IMR-90 (cell line): ENCODE measurements at regions not wholly inside any gene's neighbourhood (a gene's known extent, or its start where the extent isn't known, plus 50 kb on each side); places are given as distances from the start of the nearest gene placed in this dataset.

Source experiments
- ATAC-seq: fragments of 200-7000 bp; cut with Tn5 transposase; 2 replicates; pipeline ENCODE4 v1.9.1; 2020; ENCODE audit warnings: low read depth, mild to moderate bottlenecking, moderate library complexity
- BruUV-seq: library from RNA; stranded (reverse); fragments of 400-500 nt; replicated peaks from 2 replicates; lab custom pipeline; 2021; lab: Mats Ljungman, UMichigan
- CTCF ChIA-PET: fragments of 300-600 bp; formaldehyde crosslinking; extraction: SDS; loops from one replicate; lab custom pipeline; 2021; ENCODE audit warnings: antibody characterized with exemption; lab: Yijun Ruan, JAX
- POLR2A ChIA-PET: fragments of 300-600 bp; sonication (Branson Sonifier 250); formaldehyde crosslinking; loops from one replicate; lab custom pipeline; 2022; ENCODE audit warnings: antibody characterized with exemption; ENCODE audit not compliant: unreplicated experiment; lab: Charles Lee
- DNase-seq: peaks from one replicate; pipeline ENCODE4 v3.0.0; 2013
- H2AFZ ChIP-seq: replicated peaks from 2 replicates; pipeline ENCODE3; 2013; ENCODE audit warnings: low read length, mild to moderate bottlenecking; ENCODE audit not compliant: poor library complexity
- H2AK5ac ChIP-seq: 2 replicates; pipeline ENCODE4 v1.6.1; 2013; ENCODE audit warnings: low read depth, low read length, inconsistent platforms
- H2AK9ac ChIP-seq: replicated peaks from 2 replicates; pipeline ENCODE3; 2013; ENCODE audit warnings: mild to moderate bottlenecking, low read depth, low read length, moderate library complexity; ENCODE audit not compliant: poor library complexity
- H2BK120ac ChIP-seq: 2 replicates; pipeline ENCODE4 v1.6.1; 2013; ENCODE audit warnings: low read depth, low read length, inconsistent platforms
- H2BK15ac ChIP-seq: 3 replicates; pipeline ENCODE4 v1.6.1; 2013; ENCODE audit warnings: low read depth, low read length, inconsistent platforms
- H2BK20ac ChIP-seq: 2 replicates; pipeline ENCODE4 v1.6.1; 2013; ENCODE audit warnings: low read depth, mild to moderate bottlenecking, inconsistent platforms, low read length, moderate library complexity
- H2BK5ac ChIP-seq: 2 replicates; pipeline ENCODE4 v1.6.1; 2013; ENCODE audit warnings: mild to moderate bottlenecking, low read depth, low read length, inconsistent platforms; ENCODE audit not compliant: poor library complexity, severe bottlenecking
- H3K14ac ChIP-seq: replicated peaks from 2 replicates; pipeline ENCODE4 v1.6.1; 2013; ENCODE audit warnings: low read depth, low read length, inconsistent platforms
- H3K18ac ChIP-seq: 2 replicates; pipeline ENCODE4 v1.6.1; 2013; ENCODE audit warnings: low read depth, low read length, control low read depth
- H3K23ac ChIP-seq: 2 replicates; pipeline ENCODE4 v1.6.1; 2013; ENCODE audit warnings: low read depth, low read length, inconsistent platforms
- H3K27ac ChIP-seq: 2 replicates; pipeline ENCODE4 v1.5.1; 2013; ENCODE audit warnings: mild to moderate bottlenecking, control low read depth, low read length; ENCODE audit not compliant: insufficient read depth
- H3K27me3 ChIP-seq: 2 replicates; pipeline ENCODE4 v1.6.1; 2013; ENCODE audit warnings: low read length; ENCODE audit not compliant: control insufficient read depth, insufficient read depth
- H3K36me3 ChIP-seq: 2 replicates; pipeline ENCODE4 v1.6.1; 2013; ENCODE audit warnings: low read length, mixed read lengths; ENCODE audit not compliant: control insufficient read depth, insufficient read depth
- H3K4ac ChIP-seq: 2 replicates; pipeline ENCODE4 v1.6.1; 2013; ENCODE audit warnings: low read depth, low read length, inconsistent platforms
- H3K4me1 ChIP-seq: 2 replicates; pipeline ENCODE4 v1.6.1; 2013; ENCODE audit warnings: low read length, mixed read lengths; ENCODE audit not compliant: control insufficient read depth, insufficient read depth
- H3K4me2 ChIP-seq: 2 replicates; pipeline ENCODE4 v1.6.1; 2013; ENCODE audit warnings: low read depth, mild to moderate bottlenecking, control low read depth, low read length, moderate library complexity
- H3K4me3 ChIP-seq: 2 replicates; pipeline ENCODE4 v1.5.1; 2013; ENCODE audit warnings: low read depth, mild to moderate bottlenecking, control low read depth, low read length, moderate library complexity; ENCODE audit not compliant: insufficient read depth
- H3K56ac ChIP-seq: 2 replicates; pipeline ENCODE4 v1.6.1; 2013; ENCODE audit warnings: low read length, inconsistent platforms; ENCODE audit not compliant: insufficient read depth; ENCODE audit errors: extremely low read depth
- H3K79me1 ChIP-seq, 2 experiments: 2 replicates each; pipeline ENCODE4 v1.6.1; 2013; ENCODE audit warnings: low read length in 2 of 2, inconsistent platforms in 1 of 2, low read depth in 1 of 2
- H3K9ac ChIP-seq: 2 replicates; pipeline ENCODE4 v1.6.1; 2013; ENCODE audit warnings: low read depth, low read length, control low read depth
- H3K9me1 ChIP-seq: 2 replicates; pipeline ENCODE4 v1.6.1; 2013; ENCODE audit warnings: low read length, inconsistent platforms; ENCODE audit not compliant: insufficient read depth
- H3K9me3 ChIP-seq: 2 replicates; pipeline ENCODE4 v1.6.1; 2013; ENCODE audit warnings: low read length; ENCODE audit not compliant: control insufficient read depth, insufficient read depth
- H4K20me1 ChIP-seq: 2 replicates; pipeline ENCODE4 v1.6.1; 2013; ENCODE audit warnings: low read length, inconsistent platforms; ENCODE audit not compliant: insufficient read depth
- H4K5ac ChIP-seq: 2 replicates; pipeline ENCODE4 v1.6.1; 2013; ENCODE audit warnings: mild to moderate bottlenecking, low read depth, low read length, control low read depth
- H4K8ac ChIP-seq, 2 experiments: 2 replicates each; pipeline ENCODE4 v1.6.1; 2013; ENCODE audit warnings: low read depth in 2 of 2, low read length in 2 of 2, control low read depth in 1 of 2, inconsistent platforms in 1 of 2
- H4K91ac ChIP-seq: 2 replicates; pipeline ENCODE4 v1.6.1; 2013; ENCODE audit warnings: low read depth, low read length, inconsistent platforms; ENCODE audit not compliant: insufficient read depth
- BHLHE40 ChIP-seq: fragments of 150-350 bp; IDR thresholded peaks from 2 replicates; pipeline ENCODE4 v1.6.1; 2016; ENCODE audit warnings: mild to moderate bottlenecking, low read depth, low read length
- CEBPB ChIP-seq: IDR thresholded peaks from 2 replicates; pipeline ENCODE4 v1.6.1; 2012; ENCODE audit warnings: low read depth, low read length, improper control_type of control experiment
- MAFK ChIP-seq: IDR thresholded peaks from 2 replicates; pipeline ENCODE4 v1.6.1; 2012; ENCODE audit warnings: low read depth, low read length, improper control_type of control experiment
- NFE2L2 ChIP-seq: fragments of 150-350 bp; IDR thresholded peaks from 2 replicates; pipeline ENCODE4 v1.6.1; 2016; ENCODE audit warnings: low read depth, mild to moderate bottlenecking, low read length
- RAD21 ChIP-seq: IDR thresholded peaks from 2 replicates; pipeline ENCODE4 v1.6.1; 2012; ENCODE audit warnings: low read length, improper control_type of control experiment
- WGBS, 2 experiments: methylation state at CpG; one replicate each; pipeline versions ENCODE4 v1.1.5 to v1.1.7; 2013; ENCODE audit warnings: missing lambda C conversion rate in 2 of 2; ENCODE audit not compliant: insufficient read length in 1 of 2; ENCODE audit errors: extremely low coverage in 2 of 2; 5-methylcytosine and 5-hydroxymethylcytosine counted together
- dilution Hi-C: fragments of 300-500 bp; cut with HindIII; formaldehyde crosslinking; loops from one replicate; pipeline ENCODE4 v1.14.3; 2018; ENCODE audit warnings: low sequenced_read_pairs; ENCODE audit not compliant: unreplicated experiment
- in situ Hi-C: fragments of 300-500 bp; cut with MboI; formaldehyde crosslinking; loops from 3 replicates; pipeline ENCODE4 v1.14.3; 2019; ENCODE audit warnings: low sequenced_read_pairs, inconsistent platforms, mixed read lengths
- intact Hi-C: fragments of 100-400 bp; cut with micrococcal nuclease; formaldehyde crosslinking; loops from 2 replicates; pipeline ENCODE4 v1.10.0; 2022
- TF ChIP-seq, protein P1 (sequence below): fragments of 150-350 bp; IDR thresholded peaks from 2 replicates; pipeline ENCODE4 v1.6.1; 2017; ENCODE audit warnings: mild to moderate bottlenecking, antibody characterized with exemption, low read length, low read depth

GRCh38 chr17:31780483-31780882 lies 78.6 kb downstream of the COPRS start:
- Histone ChIP-seq H3K27ac (no peak overlapping the region), H3K4ac (no peak overlapping the region), H3K56ac (no peak overlapping the region), H2AK5ac (no peak overlapping the region), H3K9me1 (no peaks in the 10 kb centered on the region), H3K14ac (no peak overlapping the region), H3K27me3 (no peaks in the 10 kb centered on the region), H4K20me1 (no peaks in the 10 kb centered on the region), H3K36me3 (no peaks in the 10 kb centered on the region), H3K4me3 (no peak overlapping the region), H4K8ac (no peak overlapping the region), H4K5ac (no peak overlapping the region), H2AFZ (no peak overlapping the region), H3K9ac (no peak overlapping the region), H4K91ac (no peak overlapping the region), H3K4me1 (0 out of 2 replicates have a peak, but pooled peaks cover 2% of the 10 kb centered on the region), H3K4me2 (no peak overlapping the region), H3K23ac (no peak overlapping the region), H2BK5ac (no peak overlapping the region), H2BK15ac (no peak overlapping the region), H2BK20ac (no peak overlapping the region), H2BK120ac (no peak overlapping the region), H3K79me1 (no peaks in the 10 kb centered on the region), H3K9me3 (peaks cover 3% of the 10 kb centered on the region; the same call in 1 of the 2 replicates), H3K18ac (no peak overlapping the region), H2AK9ac (no peak overlapping the region)
- ChIA-PET CTCF (no interaction called here), POLR2A (no interaction called here)
- TF ChIP-seq NFE2L2 = no peak
- TF ChIP-seq, protein P1, sequence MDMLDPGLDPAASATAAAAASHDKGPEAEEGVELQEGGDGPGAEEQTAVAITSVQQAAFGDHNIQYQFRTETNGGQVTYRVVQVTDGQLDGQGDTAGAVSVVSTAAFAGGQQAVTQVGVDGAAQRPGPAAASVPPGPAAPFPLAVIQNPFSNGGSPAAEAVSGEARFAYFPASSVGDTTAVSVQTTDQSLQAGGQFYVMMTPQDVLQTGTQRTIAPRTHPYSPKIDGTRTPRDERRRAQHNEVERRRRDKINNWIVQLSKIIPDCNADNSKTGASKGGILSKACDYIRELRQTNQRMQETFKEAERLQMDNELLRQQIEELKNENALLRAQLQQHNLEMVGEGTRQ = no peak
- no peak for TF ChIP-seq RAD21
- no peak for TF ChIP-seq BHLHE40
- no peak for TF ChIP-seq CEBPB
- TF ChIP-seq MAFK = no peak
- no peak for DNase-seq
- intact Hi-C loops = no loop called here
- BruUV-seq = no TSS peak
- dilution Hi-C loops = no loop called here
- ATAC-seq = no peak
- in situ Hi-C loops = no loop called here
- WGBS, 2 experiments = no CpG with 5 or more reads among the region's 1 CpG
